MG63 (cell line): ENCODE measurements at regions not wholly inside any gene's neighbourhood (a gene's known extent, or its start where the extent isn't known, plus 50 kb on each side); places are given as distances from the start of the nearest gene placed in this dataset.

Experiments
- DNase-seq: peaks from one replicate; pipeline ENCODE4 v3.0.0-alpha.2; 2020
- H3K27me3 ChIP-seq: fragments of 250-450 bp; sonication (Bioruptor Pico); 2 replicates; pipeline ENCODE4 v1.5.1; 2020; ENCODE audit warnings: mild to moderate bottlenecking, moderate library complexity
- H3K36me3 ChIP-seq: fragments of 250-450 bp; sonication (Bioruptor Pico); 2 replicates; pipeline ENCODE4 v1.5.1; 2020; ENCODE audit warnings: mild to moderate bottlenecking, moderate library complexity
- H3K4me3 ChIP-seq: fragments of 250-450 bp; sonication (Bioruptor Pico); 2 replicates; pipeline ENCODE4 v1.5.1; 2020; ENCODE audit warnings: mild to moderate bottlenecking, moderate library complexity
- H3K9me3 ChIP-seq: fragments of 250-450 bp; sonication (Bioruptor Pico); 2 replicates; pipeline ENCODE4 v1.5.1; 2020; ENCODE audit warnings: mild to moderate bottlenecking, moderate library complexity

DNA sequence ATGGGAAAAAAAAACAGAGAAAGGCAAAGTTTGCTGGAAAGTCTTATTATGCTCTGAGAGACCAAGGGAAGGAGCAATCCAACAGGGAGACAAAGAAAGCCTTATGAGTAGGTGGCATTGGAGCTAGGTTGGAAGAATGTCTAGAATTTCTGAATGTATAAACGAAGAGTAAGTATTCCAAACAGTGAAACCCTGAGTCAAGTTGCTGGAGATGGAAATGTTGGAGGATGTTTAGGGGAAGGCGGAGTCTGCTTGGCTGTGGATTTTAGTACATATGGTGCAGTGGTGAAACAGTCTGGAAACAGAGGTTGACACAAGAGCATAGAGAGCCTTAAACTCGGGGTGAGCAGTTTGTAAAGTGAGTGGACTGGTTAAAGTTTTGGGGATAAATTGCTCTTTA lies 314.8 kb upstream of the CADM1 start:
- Histone ChIP-seq H3K36me3 (no peaks in the 10 kb centered on the region), H3K9me3 (no peaks in the 10 kb centered on the region), H3K27me3 (no peaks in the 10 kb centered on the region), H3K4me3 (no peak overlapping the region)
- peak; percentile 17 for DNase-seq

DNA sequence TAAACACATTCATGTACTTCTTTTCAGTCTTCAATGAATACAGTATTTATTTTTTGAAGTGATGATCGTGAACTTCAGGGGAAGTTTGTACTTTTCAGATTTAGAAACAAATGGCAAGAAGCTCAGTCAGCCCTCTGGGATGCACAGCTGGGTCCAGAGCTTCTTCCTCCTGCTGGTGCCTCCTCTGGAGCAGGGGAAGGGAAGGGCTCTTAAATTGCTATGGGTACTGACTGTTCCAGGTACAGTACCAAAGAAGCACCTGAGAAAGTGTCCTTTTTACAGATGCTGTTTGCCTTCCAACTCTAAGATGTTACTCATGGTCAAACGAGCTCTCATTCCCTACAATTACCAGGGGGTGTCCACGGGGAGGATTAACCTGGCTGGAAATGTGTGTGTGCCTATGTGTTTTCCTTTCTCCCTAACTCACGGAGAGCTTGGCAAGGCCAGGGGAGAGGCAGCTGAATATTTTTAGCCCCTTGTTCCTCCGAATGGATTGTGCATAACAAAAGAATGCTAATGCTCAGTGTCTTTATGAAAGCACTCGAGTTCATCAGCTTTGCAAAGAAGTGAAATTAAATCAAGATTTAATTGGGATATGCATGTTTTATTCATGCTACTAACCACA lies 313.7 kb upstream of the CADM1 start:
- H3K27me3 ChIP-seq, result no peaks in the 10 kb centered on the region
- no peaks in the 10 kb centered on the region for H3K9me3 ChIP-seq
- no peak for DNase-seq
- no peaks in the 10 kb centered on the region for H3K36me3 ChIP-seq
- H3K4me3 ChIP-seq, result no peak overlapping the region

DNA sequence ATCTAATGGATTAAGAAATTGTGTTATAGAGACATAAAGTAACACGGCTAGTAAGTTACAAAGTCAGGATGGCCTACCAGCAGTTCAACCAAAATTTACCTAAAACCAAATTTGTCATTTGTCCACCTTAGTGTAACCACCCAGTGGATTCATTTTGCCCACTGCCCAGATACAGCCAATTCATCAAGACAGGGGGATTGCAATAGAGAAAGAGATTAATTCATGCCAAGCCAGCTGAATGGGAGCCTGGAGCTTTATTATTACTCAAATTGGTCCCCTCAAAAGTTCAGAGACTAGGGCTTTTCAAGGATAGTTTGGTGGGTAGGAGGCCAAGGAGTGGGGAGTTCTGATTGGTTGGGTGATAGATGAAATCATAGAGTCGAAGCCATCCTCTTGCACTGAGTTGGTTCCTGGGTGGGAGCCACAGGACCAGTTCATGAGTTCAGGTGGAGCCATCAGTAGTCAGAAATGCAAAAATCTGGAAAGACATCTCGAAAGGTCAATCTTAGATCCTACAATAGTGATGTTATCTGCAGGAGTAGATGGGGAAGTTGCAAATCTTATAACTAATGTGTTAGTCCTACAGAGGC lies 304.2 kb upstream of the CADM1 start:
- Histone ChIP-seq H3K36me3 (no peaks in the 10 kb centered on the region), H3K9me3 (peaks cover 10% of the 10 kb centered on the region), H3K27me3 (no peaks in the 10 kb centered on the region), H3K4me3 (no peak overlapping the region)
- no peak for DNase-seq

GRCh38 chr11:115806056-115806455 lies 301.8 kb upstream of the CADM1 start:
- Histone ChIP-seq H3K4me3 (no peak overlapping the region), H3K36me3 (no peaks in the 10 kb centered on the region), H3K27me3 (no peaks in the 10 kb centered on the region), H3K9me3 (peaks cover 10% of the 10 kb centered on the region)
- no peak for DNase-seq

GRCh38 chr11:115803073-115803740 lies 299.0 kb upstream of the CADM1 start:
- no peak for DNase-seq
- Histone ChIP-seq H3K4me3 (no peak overlapping the region), H3K36me3 (no peaks in the 10 kb centered on the region), H3K9me3 (peaks cover 5% of the 10 kb centered on the region), H3K27me3 (no peaks in the 10 kb centered on the region)

DNA sequence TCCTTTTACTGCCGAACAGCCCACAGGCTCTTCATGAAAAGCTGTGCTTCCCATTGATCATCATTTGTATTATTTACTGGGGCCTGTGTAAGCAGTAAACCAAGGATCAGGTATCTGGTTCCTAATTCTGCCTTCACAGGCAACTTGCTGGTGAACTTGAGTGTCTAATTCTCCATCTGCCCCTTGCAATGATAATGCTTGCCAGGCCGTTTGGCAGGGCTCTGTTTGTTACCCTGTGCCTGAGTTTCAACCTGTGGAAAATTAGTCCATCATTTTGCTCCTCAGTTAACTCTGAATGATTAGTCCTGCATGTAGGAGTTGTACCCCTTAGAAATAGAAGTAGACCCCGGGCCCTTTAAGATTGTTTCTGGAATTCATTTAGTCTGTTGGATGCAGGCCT lies 298.4 kb upstream of the CADM1 start:
- H3K36me3 ChIP-seq, result no peaks in the 10 kb centered on the region
- DNase-seq, result no peak
- no peaks in the 10 kb centered on the region; the same call in 1 of the 2 replicates for H3K9me3 ChIP-seq
- no peak overlapping the region for H3K4me3 ChIP-seq
- H3K27me3 ChIP-seq, result no peaks in the 10 kb centered on the region

- H3K27me3 ChIP-seq, result no peaks in the 10 kb centered on the region
- H3K36me3 ChIP-seq, result no peaks in the 10 kb centered on the region
- H3K4me3 ChIP-seq, result no peak overlapping the region
- DNase-seq, result no peak
- no peaks in the 10 kb centered on the region for H3K9me3 ChIP-seq
These were observed 288.7 kb upstream of the CADM1 start for GRCh38 chr11:115792903-115793302.

GRCh38 chr11:115787302-115787701 lies 283.1 kb upstream of the CADM1 start:
- Histone ChIP-seq H3K9me3 (peaks cover 2% of the 10 kb centered on the region; the same call in 1 of the 2 replicates), H3K36me3 (no peaks in the 10 kb centered on the region), H3K4me3 (no peak overlapping the region), H3K27me3 (no peaks in the 10 kb centered on the region)
- DNase-seq, result no peak

DNA sequence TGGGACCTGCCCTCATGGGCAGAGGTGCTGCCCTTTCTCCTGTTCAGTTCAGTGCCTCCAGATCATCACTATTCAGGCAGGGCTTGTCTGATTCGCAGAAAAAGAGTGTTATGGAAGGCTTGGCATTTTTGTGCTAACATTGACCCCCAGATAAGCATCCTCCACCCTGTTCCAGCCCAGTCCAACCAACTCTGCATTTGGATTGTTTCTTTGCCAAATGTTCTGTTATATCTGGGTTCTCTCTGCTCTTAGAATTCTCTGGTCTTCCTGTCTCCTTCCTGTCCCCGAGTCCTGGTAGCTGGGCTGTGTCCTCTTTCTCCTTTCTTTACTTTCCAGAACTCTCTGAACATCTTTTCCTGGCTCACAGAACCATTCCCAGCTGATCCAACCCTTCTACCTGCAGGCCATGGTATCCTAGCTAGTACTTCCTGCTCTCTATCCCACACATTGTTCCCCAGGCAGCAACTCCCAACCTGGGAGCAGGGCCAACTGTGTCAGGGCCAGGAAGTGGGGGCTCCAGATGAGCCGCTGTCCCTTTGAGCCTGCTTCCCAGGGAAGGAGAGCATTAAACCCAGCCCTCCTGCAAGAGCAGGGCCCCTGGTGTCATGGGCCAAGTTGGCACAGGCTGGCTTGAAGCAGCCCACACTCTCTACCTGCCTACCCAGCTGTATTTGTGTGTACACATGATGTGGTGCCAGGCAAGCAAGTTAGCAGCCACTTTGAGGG lies 280.7 kb upstream of the CADM1 start:
- peaks cover 3% of the 10 kb centered on the region; the same call in 1 of the 2 replicates for H3K9me3 ChIP-seq
- H3K27me3 ChIP-seq, result no peaks in the 10 kb centered on the region
- H3K4me3 ChIP-seq, result no peak overlapping the region
- H3K36me3 ChIP-seq, result no peaks in the 10 kb centered on the region
- peak; percentile 43 for DNase-seq

GRCh38 chr11:115780646-115781362 lies 276.6 kb upstream of the CADM1 start:
- H3K4me3 ChIP-seq, result no peak overlapping the region
- H3K27me3 ChIP-seq, result no peaks in the 10 kb centered on the region
- peaks cover 3% of the 10 kb centered on the region; the same call in 1 of the 2 replicates for H3K9me3 ChIP-seq
- H3K36me3 ChIP-seq, result no peaks in the 10 kb centered on the region
- DNase-seq, result no peak

DNA sequence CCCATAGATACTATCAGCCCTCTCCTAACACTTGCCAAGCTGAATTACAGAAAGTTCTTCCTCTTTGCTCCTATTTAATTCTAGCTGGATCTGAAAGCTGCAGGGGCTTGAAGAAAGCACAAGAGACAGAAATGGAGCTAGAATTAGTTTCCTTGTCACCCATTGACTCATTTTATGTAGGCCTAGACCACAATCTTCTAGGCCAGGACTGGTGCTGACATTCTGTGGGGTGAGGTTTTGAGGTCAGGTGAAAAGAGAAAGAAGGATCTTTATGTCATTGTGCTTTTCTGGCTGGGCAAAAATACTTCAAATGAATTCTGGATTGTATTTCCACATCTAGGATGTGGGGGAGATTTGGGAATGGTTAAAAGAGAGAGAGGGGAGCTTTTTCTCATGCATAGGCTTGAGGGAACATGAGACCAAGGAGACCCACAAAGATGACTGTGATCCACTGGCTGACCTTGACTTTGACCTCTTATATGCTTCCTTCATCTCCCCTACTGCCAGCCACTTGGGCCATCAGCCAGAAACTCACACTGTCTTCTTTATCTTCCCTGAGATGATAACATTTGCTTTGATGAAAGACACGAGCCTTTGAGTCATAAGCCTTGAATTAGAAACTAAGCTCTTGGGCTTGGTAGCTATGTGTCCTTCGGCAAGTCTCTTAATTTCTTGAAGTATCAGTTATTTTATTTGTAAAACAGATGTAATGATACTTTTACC lies 274.9 kb upstream of the CADM1 start:
- Histone ChIP-seq H3K9me3 (peaks cover 3% of the 10 kb centered on the region; the same call in 1 of the 2 replicates), H3K27me3 (no peaks in the 10 kb centered on the region), H3K4me3 (no peak overlapping the region), H3K36me3 (no peaks in the 10 kb centered on the region)
- DNase-seq, result peak; percentile 3

- Histone ChIP-seq H3K27me3 (no peaks in the 10 kb centered on the region), H3K36me3 (no peaks in the 10 kb centered on the region), H3K4me3 (no peak overlapping the region), H3K9me3 (no peaks in the 10 kb centered on the region; the same call in 1 of the 2 replicates)
- DNase-seq, result peak; percentile 91
These were observed 272.7 kb upstream of the CADM1 start for GRCh38 chr11:115776916-115777315.

GRCh38 chr11:115775846-115776245 lies 271.6 kb upstream of the CADM1 start:
- Histone ChIP-seq H3K9me3 (no peaks in the 10 kb centered on the region), H3K36me3 (no peaks in the 10 kb centered on the region)

GRCh38 chr11:115774756-115775155 lies 270.5 kb upstream of the CADM1 start:
- no peak overlapping the region for H3K4me3 ChIP-seq
- no peaks in the 10 kb centered on the region for H3K36me3 ChIP-seq
- no peaks in the 10 kb centered on the region for H3K27me3 ChIP-seq
- no peak for DNase-seq
- H3K9me3 ChIP-seq, result no peaks in the 10 kb centered on the region

More at GRCh38 chr11:115775846-115776245, 271.6 kb upstream of the CADM1 start:
- Histone ChIP-seq H3K4me3 (no peak overlapping the region), H3K27me3 (no peaks in the 10 kb centered on the region)
- DNase-seq, result no peak

DNA sequence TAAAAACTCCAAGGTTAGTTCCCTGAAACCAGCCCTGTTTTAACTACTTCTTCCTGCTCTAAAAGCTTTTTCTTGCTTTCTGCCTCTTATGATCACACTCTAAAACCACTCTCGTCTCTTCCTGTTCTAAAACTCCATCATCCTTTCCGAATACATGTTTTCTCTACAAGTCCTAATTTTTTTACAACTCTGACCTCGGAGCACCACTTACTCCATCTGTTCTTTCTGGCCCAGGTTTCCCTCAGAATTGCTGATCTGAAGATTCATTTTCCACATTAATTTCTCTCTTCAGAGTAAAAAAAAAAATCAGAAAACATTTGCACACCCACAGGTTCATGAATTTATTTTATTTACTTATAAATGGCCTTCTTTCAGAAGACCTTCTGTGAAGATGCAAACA lies 265.7 kb upstream of the CADM1 start:
- Histone ChIP-seq H3K9me3 (no peaks in the 10 kb centered on the region), H3K4me3 (no peak overlapping the region), H3K27me3 (no peaks in the 10 kb centered on the region), H3K36me3 (no peaks in the 10 kb centered on the region)
- DNase-seq, result no peak

DNA sequence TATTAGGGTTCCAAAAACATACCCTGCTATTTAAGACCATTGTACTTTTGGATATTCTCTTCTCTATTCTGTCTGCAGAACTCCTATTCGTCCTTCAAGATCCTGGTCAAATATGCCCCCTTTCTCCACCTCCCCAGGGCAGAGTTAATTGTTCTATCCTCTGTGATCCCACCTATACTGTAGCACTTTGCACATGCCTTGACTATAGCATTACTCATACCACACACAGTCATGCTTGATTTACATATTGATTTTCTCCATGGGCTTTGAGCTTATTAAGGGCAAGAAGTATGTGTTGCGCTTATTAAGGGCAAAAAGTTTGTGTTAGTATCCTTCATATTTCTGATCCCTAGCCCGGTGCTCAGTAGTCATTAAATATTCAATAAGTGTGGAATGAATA lies 263.7 kb upstream of the CADM1 start:
- no peak for DNase-seq
- Histone ChIP-seq H3K36me3 (no peaks in the 10 kb centered on the region), H3K4me3 (no peak overlapping the region)

More for the DNA sequence above, 263.7 kb upstream of the CADM1 start:
- H3K9me3 ChIP-seq, result no peaks in the 10 kb centered on the region
- H3K27me3 ChIP-seq, result no peaks in the 10 kb centered on the region
